Adrenal gland (tissue), 9 donors: ENCODE measurements at regions not wholly inside any gene's neighbourhood (a gene's known extent, or its start where the extent isn't known, plus 50 kb on each side); places are given as distances from the start of the nearest gene placed in this dataset.

Experiments used
- DNase-seq, 7 donors: peaks; one replicate each; pipeline ENCODE4 v3.0.0-alpha.2; 2019 to 2020
- H3K27ac ChIP-seq, 5 donors: fragments of 200-600 bp; sonication (generic) in 4 of 5; 1 replicate in 3 of 5; 2 replicates in 2 of 5; pipeline versions ENCODE4 v1.5.1 to v1.8.0; 2016 to 2020; ENCODE audit warnings: mild to moderate bottlenecking in 1 of 5
- H3K27me3 ChIP-seq: fragments of 200-600 bp; 2 replicates; pipeline ENCODE4 v1.8.0; 2021
- H3K36me3 ChIP-seq, 2 donors: fragments of 200-600 bp; replicated peaks in 1 of 2; 1 replicate in 1 of 2; 2 replicates in 1 of 2; pipeline versions ENCODE4 v1.5.1 to v1.8.0; 2018 to 2022
- H3K4me1 ChIP-seq, 2 donors: fragments of 200-600 bp; replicated peaks in 1 of 2; 1 replicate in 1 of 2; 2 replicates in 1 of 2; pipeline versions ENCODE4 v1.5.1 to v1.8.0; 2018 to 2021
- H3K4me3 ChIP-seq, 4 donors: fragments of 200-600 bp; sonication (generic) in 3 of 4; one replicate each; pipeline ENCODE4 v1.5.1; 2016 to 2018
- H3K9me3 ChIP-seq, 3 donors: fragments of 200-600 bp; sonication (generic) in 1 of 3; replicated peaks in 1 of 3; 1 replicate in 2 of 3; 2 replicates in 1 of 3; pipeline versions ENCODE4 v1.5.1 to v1.8.0; 2016 to 2021
- CTCF ChIP-seq, 6 experiments: fragments of 450-650 bp in 4 of 6; fragments of 200-600 bp in 2 of 6; sonication (generic) in 1 of 6; IDR thresholded peaks; 1 replicate in 5 of 6; 2 replicates in 1 of 6; pipeline versions ENCODE4 v1.5.1 to v1.8.0; 2016 to 2021; ENCODE audit warnings: antibody characterized with exemption in 6 of 6, mild to moderate bottlenecking in 2 of 6, moderate library complexity in 1 of 6
- POLR2A ChIP-seq, 2 donors: fragments of 450-650 bp; IDR thresholded peaks; one replicate each; pipeline ENCODE4 v1.6.1; 2017; ENCODE audit warnings: antibody characterized with exemption in 2 of 2, mild to moderate bottlenecking in 2 of 2, moderate library complexity in 1 of 2
- WGBS, 4 donors: extraction: QIAGEN DNeasy Blood & Tissue Kit in 2 of 4; methylation state at CpG; one replicate each; pipeline versions ENCODE4 v1.1.5 to v1.1.7; 2013 to 2017; 5-methylcytosine and 5-hydroxymethylcytosine counted together
- intact Hi-C, 2 donors: fragments of 100-400 bp; cut with DNase I; formaldehyde crosslinking; loops; one replicate each; pipeline versions ENCODE4 v1.14.1 to v1.15.0; 2022 to 2023
- donor health status: healthy with polysubstance abuse.
- donor health status: Bipolar disorder and iron deficiency.
- donor health status: DM: yes; HTN: yes; CAD: no.
- donor health status: DM: no; HTN: no; CAD: no.
- donor health status: DM: no; HTN: no; CAD: no.

GRCh38 chr16:47939680-47940079, 216.1 kb downstream of the ABCC12 start:
- DNase-seq = no peak
- no peak overlapping the region for H3K4me3 ChIP-seq
- intact Hi-C loops = no loop called here
- no peak for TF ChIP-seq POLR2A (IDR thresholded peaks at IDR 0.05)
- no peak for TF ChIP-seq CTCF (IDR thresholded peaks at IDR 0.05)
- no peaks in the 10 kb centered on the region for H3K4me1 ChIP-seq
- 74 to 78% (median 74%) methylated on average over 4 of the region's 4 CpGs for WGBS, 4 donors
- no peaks in the 10 kb centered on the region for H3K9me3 ChIP-seq
- H3K27ac ChIP-seq = no peak overlapping the region
- H3K27me3 ChIP-seq = no peaks in the 10 kb centered on the region
- no peaks in the 10 kb centered on the region for H3K36me3 ChIP-seq

GRCh38 chr16:47938272-47938671, 217.5 kb downstream of the ABCC12 start:
- Histone ChIP-seq H3K4me3 (no peak overlapping the region), H3K4me1 (no peaks in the 10 kb centered on the region), H3K27me3 (no peaks in the 10 kb centered on the region), H3K9me3 (no peaks in the 10 kb centered on the region), H3K27ac (no peak overlapping the region), H3K36me3 (no peaks in the 10 kb centered on the region)
- no peak for DNase-seq
- 76 to 88% (median 81%) methylated on average over 1 of the region's 1 CpG for WGBS, 4 donors
- TF ChIP-seq CTCF (IDR thresholded peaks at IDR 0.05) (no peak), POLR2A (IDR thresholded peaks at IDR 0.05) (no peak)
- intact Hi-C loops = no loop called here

- TF ChIP-seq POLR2A (IDR thresholded peaks at IDR 0.05) (no peak), CTCF (IDR thresholded peaks at IDR 0.05) (no peak)
- Histone ChIP-seq H3K27me3 (no peaks in the 10 kb centered on the region), H3K4me1 (no peaks in the 10 kb centered on the region), H3K27ac (no peak overlapping the region), H3K9me3 (no peaks in the 10 kb centered on the region), H3K36me3 (no peaks in the 10 kb centered on the region), H3K4me3 (no peak overlapping the region)
- 72 to 88% (median 74%) methylated on average over 9 of the region's 9 CpGs for WGBS, 4 donors
- intact Hi-C loops = no loop called here
- no peak for DNase-seq
These were observed 227.8 kb downstream of the ABCC12 start for GRCh38 chr16:47928008-47928407.

- Histone ChIP-seq H3K27me3 (no peaks in the 10 kb centered on the region), H3K9me3 (no peaks in the 10 kb centered on the region), H3K36me3 (no peaks in the 10 kb centered on the region), H3K4me3 (no peak overlapping the region), H3K4me1 (no peaks in the 10 kb centered on the region), H3K27ac (no peak overlapping the region)
- DNase-seq = no peak
- WGBS, 4 donors = 93 to 97% (median 95%) methylated on average over 6 of the region's 6 CpGs
- intact Hi-C loops = no loop called here
- no peak for TF ChIP-seq CTCF (IDR thresholded peaks at IDR 0.05)
- no peak for TF ChIP-seq POLR2A (IDR thresholded peaks at IDR 0.05)
These were observed 228.5 kb downstream of the ABCC12 start for GRCh38 chr16:47927330-47927729.
